ENCODE measurements at regions not wholly inside any gene's neighbourhood (a gene's known extent, or its start where the extent isn't known, plus 50 kb on each side); places are given as distances from the start of the nearest gene placed in this dataset.
"Not testable (repeated sequence)": the region's sequence is repeated elsewhere in the genome, so short reads cannot be mapped to it uniquely, and the experiment has no call there.

- no peaks in the 10 kb centered on the region for H3K36me3 Mint-ChIP-seq (ENCODE audit: low read depth)
- H3K27ac Mint-ChIP-seq: no peak overlapping the region
- H3K4me3 Mint-ChIP-seq: no peak overlapping the region
- H3K27me3 Mint-ChIP-seq: peaks cover 36% of the 10 kb centered on the region
- H3K9me3 Mint-ChIP-seq: peaks cover 3% of the 10 kb centered on the region
- H3K4me1 Mint-ChIP-seq: no peaks in the 10 kb centered on the region
- ATAC-seq (replicated peaks): no peak
Measured at GRCh38 chr9:87359958-87360601, 137.6 kb upstream of the DAPK1 start.

GRCh38 chr9:87370049-87370685, 127.5 kb upstream of the DAPK1 start:
- H3K9me3 Mint-ChIP-seq: no peaks in the 10 kb centered on the region
- no peaks in the 10 kb centered on the region for H3K36me3 Mint-ChIP-seq (ENCODE audit: low read depth)
- ATAC-seq (replicated peaks): no peak
- no peak overlapping the region for H3K4me3 Mint-ChIP-seq
- H3K4me1 Mint-ChIP-seq: peaks cover 4% of the 10 kb centered on the region
- peaks cover 16% of the 10 kb centered on the region for H3K27me3 Mint-ChIP-seq
- H3K27ac Mint-ChIP-seq: no peak overlapping the region

- Mint-ChIP-seq H3K36me3 (ENCODE audit: low read depth) (no peaks in the 10 kb centered on the region), H3K9me3 (no peaks in the 10 kb centered on the region), H3K27me3 (peaks cover 18% of the 10 kb centered on the region), H3K27ac (no peak overlapping the region), H3K4me1 (peaks cover 4% of the 10 kb centered on the region), H3K4me3 (no peak overlapping the region)
- ATAC-seq (replicated peaks): no peak
Measured at GRCh38 chr9:87371795-87372355, 125.8 kb upstream of the DAPK1 start.

DNA sequence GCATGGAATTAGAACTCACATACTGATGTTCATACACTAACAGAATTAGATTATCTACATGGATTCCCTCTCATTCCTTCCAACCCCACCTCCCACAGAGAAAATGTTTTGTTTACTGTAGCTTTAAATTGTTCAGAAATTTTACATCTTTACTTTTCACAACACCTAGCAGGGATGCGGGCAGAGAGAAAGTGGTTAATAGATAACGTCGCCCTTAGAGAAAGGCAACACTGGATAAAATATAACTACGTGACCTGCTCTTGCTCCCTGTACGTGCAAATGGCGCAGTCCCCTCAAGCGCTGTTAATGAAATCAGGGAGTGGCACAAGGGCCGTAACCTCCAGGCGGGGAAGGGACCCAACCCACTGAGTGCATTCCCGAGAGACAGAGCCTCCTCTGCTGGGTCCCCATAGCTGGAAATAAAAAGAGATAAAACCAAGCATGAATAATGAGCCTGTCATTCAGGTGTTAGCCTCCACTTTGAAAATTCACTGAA, 125.3 kb upstream of the DAPK1 start:
- Mint-ChIP-seq H3K4me1 (peaks cover 4% of the 10 kb centered on the region), H3K27ac (no peak overlapping the region), H3K27me3 (peaks cover 20% of the 10 kb centered on the region), H3K9me3 (no peaks in the 10 kb centered on the region), H3K36me3 (ENCODE audit: low read depth) (no peaks in the 10 kb centered on the region), H3K4me3 (no peak overlapping the region)
- no peak for ATAC-seq (replicated peaks)

DNA sequence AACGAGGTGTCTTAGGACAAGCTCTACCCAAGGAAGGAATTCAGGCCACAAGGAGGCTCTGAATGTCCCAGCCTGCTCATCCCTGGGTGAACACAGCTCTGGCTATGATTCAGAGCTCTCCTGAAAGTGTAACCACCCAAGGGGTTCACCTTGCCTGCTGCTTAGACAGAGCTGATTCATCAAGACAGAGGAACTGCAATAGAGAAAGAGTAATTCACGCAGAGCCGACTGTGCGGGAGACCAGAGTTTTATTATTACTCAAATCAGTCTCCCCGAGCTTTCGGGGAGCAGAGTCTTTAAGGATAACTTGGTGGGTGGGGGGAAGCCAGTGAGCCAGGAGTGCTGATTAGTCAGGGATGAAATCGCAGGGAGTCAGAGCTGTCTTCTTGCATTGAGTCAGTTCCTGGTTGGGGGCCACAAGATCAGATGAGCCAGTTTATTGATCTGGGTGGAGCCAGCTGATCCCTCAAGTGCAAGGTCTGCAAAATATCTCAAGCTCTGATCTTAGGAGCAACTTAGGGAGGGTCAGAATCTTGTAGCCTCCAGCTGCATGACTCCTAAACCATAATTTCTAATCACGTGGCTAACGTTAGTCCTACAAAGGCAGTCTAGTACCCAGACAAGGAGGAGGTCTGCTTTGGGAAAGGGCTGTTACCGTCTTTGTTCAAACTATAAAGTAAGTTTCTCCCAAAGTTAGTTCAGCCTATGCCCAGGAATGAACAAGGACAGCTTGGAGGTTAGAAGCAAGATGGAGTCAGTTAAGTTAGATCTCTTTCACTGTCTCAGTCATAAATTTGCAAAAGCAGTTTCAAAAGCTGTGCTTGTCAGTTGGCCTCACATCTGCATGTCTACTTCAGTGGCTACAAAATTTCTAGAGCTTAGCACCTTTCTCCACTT, 123.4 kb upstream of the DAPK1 start:
- not testable (repeated sequence) for H3K4me1 Mint-ChIP-seq; H3K9me3 Mint-ChIP-seq; H3K36me3 Mint-ChIP-seq (ENCODE audit: low read depth)
- ATAC-seq (replicated peaks): peak; percentile 99
- Mint-ChIP-seq H3K27me3 (peaks cover 17% of the 10 kb centered on the region), H3K4me3 (peak overlapping the region; percentile 29), H3K27ac (peak overlapping the region; percentile 75)

DNA sequence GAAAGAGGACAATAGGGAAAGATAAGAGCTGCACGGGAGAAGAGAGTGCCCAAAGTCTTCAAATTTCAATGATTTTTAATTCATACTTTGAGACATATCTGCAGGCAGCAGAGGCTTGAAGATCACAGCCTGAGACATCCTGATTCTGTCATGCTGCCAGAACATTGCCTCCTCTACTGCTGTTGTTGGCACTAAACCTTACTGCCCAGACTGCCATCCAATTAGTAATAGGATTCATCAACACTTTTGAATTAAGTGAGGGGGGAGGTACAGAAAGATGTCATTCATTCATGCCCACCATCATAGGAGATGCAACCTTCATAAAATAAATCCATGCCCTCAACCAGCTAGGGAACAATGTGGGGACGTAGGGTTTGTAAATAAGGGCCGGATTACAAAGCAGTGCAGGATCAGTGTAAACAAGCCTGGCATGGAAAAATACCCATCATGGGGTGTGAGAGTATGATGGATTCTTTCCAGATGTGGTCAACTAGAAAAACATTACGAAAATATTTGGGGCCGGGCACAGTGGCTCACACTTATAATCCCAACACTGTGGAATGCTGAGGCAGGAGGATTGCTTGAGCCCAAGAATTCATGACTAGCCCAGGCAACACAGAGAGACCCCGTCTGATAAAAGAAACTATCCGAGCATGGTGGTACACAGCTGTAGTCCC, 122.1 kb upstream of the DAPK1 start:
- ATAC-seq (replicated peaks): no peak
- Mint-ChIP-seq H3K36me3 (ENCODE audit: low read depth) (no peaks in the 10 kb centered on the region), H3K27me3 (peaks cover 11% of the 10 kb centered on the region), H3K27ac (no peak overlapping the region), H3K4me1 (peaks cover 4% of the 10 kb centered on the region), H3K9me3 (no peaks in the 10 kb centered on the region), H3K4me3 (no peak overlapping the region)

GRCh38 chr9:87378676-87379075, 119.0 kb upstream of the DAPK1 start:
- no peak for ATAC-seq (replicated peaks)
- Mint-ChIP-seq H3K4me3 (no peak overlapping the region), H3K4me1 (peaks cover 3% of the 10 kb centered on the region), H3K36me3 (ENCODE audit: low read depth) (no peaks in the 10 kb centered on the region), H3K9me3 (no peaks in the 10 kb centered on the region), H3K27ac (no peak overlapping the region), H3K27me3 (peaks cover 11% of the 10 kb centered on the region)

DNA sequence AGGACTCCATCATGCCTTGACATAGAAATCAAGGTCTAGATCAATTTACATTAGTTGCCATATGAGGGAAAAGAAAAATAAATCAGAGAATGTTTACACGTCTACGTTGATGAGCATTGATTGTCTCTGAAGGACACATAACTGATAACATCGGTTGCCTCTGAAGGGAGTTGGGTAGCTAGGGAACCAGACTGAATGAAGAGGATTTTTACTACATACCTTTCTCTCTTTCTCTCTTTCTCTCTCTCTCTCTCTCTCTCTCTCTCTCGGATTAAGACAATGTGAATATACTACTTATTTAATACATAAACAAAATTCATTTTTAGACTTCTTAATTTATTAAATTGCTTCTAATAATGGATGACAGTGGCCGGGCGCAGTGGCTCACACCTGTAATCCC, 118.4 kb upstream of the DAPK1 start:
- no peak overlapping the region for H3K27ac Mint-ChIP-seq
- H3K4me1 Mint-ChIP-seq: no peaks in the 10 kb centered on the region
- ATAC-seq (replicated peaks): no peak

DNA sequence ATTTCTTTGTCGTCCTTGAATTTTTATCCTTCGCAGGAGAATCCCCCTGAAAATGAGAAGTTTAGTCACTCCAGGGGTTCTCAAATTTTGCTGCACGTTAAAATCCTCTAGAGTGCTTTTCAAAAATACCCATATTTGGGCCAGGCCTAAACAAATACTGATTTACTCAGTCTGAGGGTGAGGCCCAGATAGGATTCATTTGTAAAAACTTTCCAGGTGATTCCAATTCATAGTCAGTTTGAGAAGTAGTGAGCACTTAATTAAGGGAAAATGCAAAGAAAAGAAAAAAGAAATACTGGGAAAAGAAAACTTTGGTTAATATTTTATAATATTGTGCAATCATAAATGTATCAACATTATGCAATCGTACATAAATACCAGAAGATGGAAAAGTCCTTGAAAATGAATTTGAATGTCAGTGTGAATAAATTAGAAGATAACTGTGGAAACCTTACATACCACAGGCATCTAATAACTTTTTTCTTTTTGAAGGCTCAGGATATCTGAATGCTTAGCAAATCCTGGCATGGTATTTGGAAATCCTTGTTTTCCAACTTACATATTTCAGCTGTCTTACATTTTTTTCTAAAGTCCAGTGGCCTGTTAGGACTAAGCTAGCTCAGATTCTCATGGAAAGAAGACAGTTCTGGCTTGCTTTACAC, 116.5 kb upstream of the DAPK1 start:
- no peak for ATAC-seq (replicated peaks)
- no peaks in the 10 kb centered on the region for H3K36me3 Mint-ChIP-seq (ENCODE audit: low read depth)

More for the DNA sequence above, 118.4 kb upstream of the DAPK1 start:
- no peak overlapping the region for H3K4me3 Mint-ChIP-seq
- no peaks in the 10 kb centered on the region for H3K9me3 Mint-ChIP-seq
- peaks cover 11% of the 10 kb centered on the region for H3K27me3 Mint-ChIP-seq
- H3K36me3 Mint-ChIP-seq (ENCODE audit: low read depth): no peaks in the 10 kb centered on the region

GRCh38 chr9:87381746-87382145, 115.9 kb upstream of the DAPK1 start:
- Mint-ChIP-seq H3K4me3 (no peak overlapping the region), H3K9me3 (peaks cover 3% of the 10 kb centered on the region), H3K27ac (no peak overlapping the region), H3K4me1 (no peaks in the 10 kb centered on the region), H3K27me3 (peaks cover 15% of the 10 kb centered on the region), H3K36me3 (ENCODE audit: low read depth) (no peaks in the 10 kb centered on the region)
- ATAC-seq (replicated peaks): no peak

More for the DNA sequence above, 116.5 kb upstream of the DAPK1 start:
- Mint-ChIP-seq H3K9me3 (peaks cover 3% of the 10 kb centered on the region), H3K4me3 (no peak overlapping the region), H3K27ac (no peak overlapping the region), H3K27me3 (peaks cover 15% of the 10 kb centered on the region), H3K4me1 (no peaks in the 10 kb centered on the region)

DNA sequence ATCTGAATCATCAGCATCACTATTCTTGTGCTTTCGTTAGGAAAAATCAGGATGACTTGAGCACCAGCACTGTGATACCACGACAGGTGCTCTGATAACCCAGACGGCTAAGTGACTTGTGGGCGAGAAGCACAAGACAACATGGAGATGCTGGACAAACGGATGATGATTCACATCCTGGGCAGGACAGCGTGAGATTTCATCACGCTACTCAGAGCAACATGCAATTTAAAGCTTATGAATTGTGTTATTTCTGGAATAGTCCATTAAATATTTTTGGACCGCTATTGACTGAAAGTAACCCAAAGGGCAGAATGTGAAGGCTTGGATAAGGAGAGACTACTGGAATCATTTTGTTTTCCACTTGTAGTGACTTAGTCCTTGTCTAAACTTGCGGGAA, 114.8 kb upstream of the DAPK1 start:
- Mint-ChIP-seq H3K9me3 (peaks cover 3% of the 10 kb centered on the region), H3K4me3 (no peak overlapping the region), H3K27me3 (peaks cover 11% of the 10 kb centered on the region), H3K4me1 (no peaks in the 10 kb centered on the region), H3K27ac (no peak overlapping the region), H3K36me3 (ENCODE audit: low read depth) (no peaks in the 10 kb centered on the region)
- no peak for ATAC-seq (replicated peaks)

DNA sequence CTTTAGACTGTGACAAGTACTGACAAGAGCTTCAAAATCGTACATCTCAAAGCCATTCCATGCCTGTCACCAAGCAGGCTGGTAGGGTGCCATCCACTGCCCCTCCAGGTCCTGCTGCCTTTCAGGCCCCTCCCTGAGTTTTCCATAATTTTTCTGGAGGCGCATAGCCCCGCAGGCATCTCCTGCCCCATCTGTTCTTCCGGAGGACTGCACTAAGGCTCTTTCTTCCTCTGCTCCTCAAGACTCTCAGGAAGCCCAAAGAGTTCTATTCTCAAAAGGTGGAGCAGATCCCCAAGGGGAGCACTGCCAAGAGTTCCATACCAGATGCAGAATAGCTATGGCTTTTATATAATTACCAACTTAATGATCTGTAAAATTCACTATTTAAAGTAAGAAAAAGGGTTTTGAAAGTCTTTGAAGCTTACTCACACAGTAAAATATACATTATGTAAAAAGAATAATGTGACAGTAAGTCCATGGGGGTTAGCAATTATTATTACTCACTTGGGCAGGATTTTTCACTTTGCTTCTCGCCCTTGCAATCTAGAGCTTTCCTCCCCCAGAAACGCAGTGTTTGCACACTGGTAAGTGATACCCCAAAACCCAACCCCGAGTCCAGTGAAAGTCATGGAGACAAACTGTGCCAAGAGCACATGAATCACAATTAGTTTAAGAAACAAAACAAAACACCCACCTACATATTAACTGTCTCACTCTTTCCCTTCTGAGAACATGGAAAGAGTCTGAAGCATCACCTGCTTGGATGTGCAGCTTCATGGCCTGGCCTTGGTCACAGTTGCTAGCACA, 114.1 kb upstream of the DAPK1 start:
- Mint-ChIP-seq H3K4me1 (no peaks in the 10 kb centered on the region), H3K9me3 (peaks cover 3% of the 10 kb centered on the region), H3K27me3 (peaks cover 11% of the 10 kb centered on the region), H3K4me3 (no peak overlapping the region), H3K36me3 (ENCODE audit: low read depth) (no peaks in the 10 kb centered on the region), H3K27ac (no peak overlapping the region)
- no peak for ATAC-seq (replicated peaks)

GRCh38 chr9:87386490-87387025, 111.1 kb upstream of the DAPK1 start:
- H3K27me3 Mint-ChIP-seq: peaks cover 15% of the 10 kb centered on the region

More at GRCh38 chr9:87386490-87387025, 111.1 kb upstream of the DAPK1 start:
- no peak overlapping the region for H3K27ac Mint-ChIP-seq
- no peaks in the 10 kb centered on the region for H3K4me1 Mint-ChIP-seq
- H3K36me3 Mint-ChIP-seq (ENCODE audit: low read depth): no peaks in the 10 kb centered on the region
- no peak for ATAC-seq (replicated peaks)
- peaks cover 3% of the 10 kb centered on the region for H3K9me3 Mint-ChIP-seq
- H3K4me3 Mint-ChIP-seq: no peak overlapping the region
